Prostate gland (tissue), 2 donors: ENCODE measurements at regions not wholly inside any gene's neighbourhood (a gene's known extent, or its start where the extent isn't known, plus 50 kb on each side); places are given as distances from the start of the nearest gene placed in this dataset.

Experiments used
- CTCF ChIP-seq, 4 experiments: fragments of 200-600 bp in 2 of 4; fragments of 450-650 bp in 2 of 4; sonication (generic) in 2 of 4; IDR thresholded peaks; 1 replicate in 3 of 4; 2 replicates in 1 of 4; pipeline ENCODE4 v1.5.1; 2016 to 2019; ENCODE audit warnings: antibody characterized with exemption in 4 of 4, mild to moderate bottlenecking in 2 of 4, moderate library complexity in 2 of 4
- POLR2AphosphoS5 ChIP-seq: sonication (generic); formaldehyde crosslinking; IDR thresholded peaks from one replicate; pipeline ENCODE4 v1.6.1; 2017; ENCODE audit warnings: antibody characterized with exemption

GRCh38 chr6:4491501-4492260, 284.5 kb upstream of the CDYL start:
- TF ChIP-seq CTCF (IDR thresholded peaks at IDR 0.05) (no peak), POLR2AphosphoS5 (no peak)
